ENCODE measurements at regions not wholly inside any gene's neighbourhood (a gene's known extent, or its start where the extent isn't known, plus 50 kb on each side); places are given as distances from the start of the nearest gene placed in this dataset.

DNA sequence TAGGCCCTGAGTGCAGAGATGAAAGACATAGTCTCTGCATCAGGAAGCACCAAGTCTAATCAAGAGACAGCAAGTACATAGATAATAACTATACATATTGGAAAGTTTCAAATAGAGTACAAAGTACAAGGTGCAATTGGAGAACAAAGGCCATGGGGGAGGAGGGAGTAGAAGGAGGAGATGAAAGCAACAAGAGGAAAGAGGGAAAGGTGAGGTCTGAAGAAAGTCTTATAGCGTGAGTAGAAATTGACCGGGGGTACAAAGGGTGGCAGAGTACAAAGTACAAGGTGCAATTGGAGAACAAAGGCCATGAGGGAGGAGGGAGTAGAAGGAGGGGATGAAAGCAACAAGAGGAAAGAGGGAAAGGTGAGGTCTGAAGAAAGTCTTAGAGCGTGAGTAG lies 244.2 kb upstream of the JUN start:
- TF ChIP-seq, protein P1, sequence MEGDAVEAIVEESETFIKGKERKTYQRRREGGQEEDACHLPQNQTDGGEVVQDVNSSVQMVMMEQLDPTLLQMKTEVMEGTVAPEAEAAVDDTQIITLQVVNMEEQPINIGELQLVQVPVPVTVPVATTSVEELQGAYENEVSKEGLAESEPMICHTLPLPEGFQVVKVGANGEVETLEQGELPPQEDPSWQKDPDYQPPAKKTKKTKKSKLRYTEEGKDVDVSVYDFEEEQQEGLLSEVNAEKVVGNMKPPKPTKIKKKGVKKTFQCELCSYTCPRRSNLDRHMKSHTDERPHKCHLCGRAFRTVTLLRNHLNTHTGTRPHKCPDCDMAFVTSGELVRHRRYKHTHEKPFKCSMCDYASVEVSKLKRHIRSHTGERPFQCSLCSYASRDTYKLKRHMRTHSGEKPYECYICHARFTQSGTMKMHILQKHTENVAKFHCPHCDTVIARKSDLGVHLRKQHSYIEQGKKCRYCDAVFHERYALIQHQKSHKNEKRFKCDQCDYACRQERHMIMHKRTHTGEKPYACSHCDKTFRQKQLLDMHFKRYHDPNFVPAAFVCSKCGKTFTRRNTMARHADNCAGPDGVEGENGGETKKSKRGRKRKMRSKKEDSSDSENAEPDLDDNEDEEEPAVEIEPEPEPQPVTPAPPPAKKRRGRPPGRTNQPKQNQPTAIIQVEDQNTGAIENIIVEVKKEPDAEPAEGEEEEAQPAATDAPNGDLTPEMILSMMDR (IDR thresholded peaks at IDR 0.05) = no peak
- DNase-seq = no peak
- Mint-ChIP-seq H3K4me1 (ENCODE audit: low read depth) (peaks cover 4% of the 10 kb centered on the region; the same call in 1 of the 2 replicates), H3K9me3 (no peaks in the 10 kb centered on the region), H3K27me3 (ENCODE audit: insufficient read depth) (no peaks in the 10 kb centered on the region), H3K4me3 (no peak overlapping the region), H3K36me3 (ENCODE audit: low read depth) (no peaks in the 10 kb centered on the region), H3K27ac (no peak overlapping the region)

DNA sequence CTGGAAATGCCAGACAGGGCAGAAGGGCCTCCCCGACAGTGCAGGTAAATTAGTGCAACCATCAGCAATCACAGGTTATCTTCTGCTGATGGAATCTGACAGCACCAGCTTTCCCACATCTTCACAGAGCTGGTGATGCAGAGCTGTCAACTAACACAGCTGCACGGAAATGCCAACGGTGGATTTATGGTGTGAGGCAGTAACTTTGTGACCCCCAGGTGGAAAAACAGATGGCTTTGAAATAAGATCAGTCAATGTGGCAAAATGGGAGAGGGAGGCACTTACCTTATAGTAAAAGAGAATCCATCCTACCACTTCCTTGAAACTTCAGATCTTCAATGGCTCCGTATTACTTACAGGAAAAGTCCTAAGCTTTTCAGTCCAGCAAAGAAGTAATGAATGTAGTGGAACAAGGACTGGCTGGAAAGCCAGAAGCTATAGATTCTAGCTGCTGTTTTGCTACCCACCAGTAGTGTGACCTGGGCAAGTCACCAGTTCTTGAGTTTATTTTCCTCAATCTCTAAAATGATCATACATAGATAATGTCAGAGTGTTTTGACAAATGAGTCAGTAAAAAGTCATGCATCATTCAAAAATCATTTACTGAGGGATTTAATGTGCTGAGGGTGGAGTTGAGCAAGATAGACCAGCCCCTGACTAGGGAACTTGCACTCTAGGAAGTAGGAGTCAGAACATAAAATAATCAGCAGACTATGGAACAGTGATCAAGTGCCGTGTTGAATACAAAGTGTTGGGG lies 245.7 kb upstream of the JUN start:
- H3K4me3 Mint-ChIP-seq = no peak overlapping the region
- TF ChIP-seq, protein P1 (IDR thresholded peaks at IDR 0.05) = no peak
- no peaks in the 10 kb centered on the region for H3K36me3 Mint-ChIP-seq (ENCODE audit: low read depth)
- no peaks in the 10 kb centered on the region; the same call in none of the 2 replicates for H3K4me1 Mint-ChIP-seq (ENCODE audit: low read depth)
- H3K27me3 Mint-ChIP-seq (ENCODE audit: insufficient read depth) = no peaks in the 10 kb centered on the region
- DNase-seq = no peak
- no peak overlapping the region for H3K27ac Mint-ChIP-seq
- no peaks in the 10 kb centered on the region for H3K9me3 Mint-ChIP-seq

DNA sequence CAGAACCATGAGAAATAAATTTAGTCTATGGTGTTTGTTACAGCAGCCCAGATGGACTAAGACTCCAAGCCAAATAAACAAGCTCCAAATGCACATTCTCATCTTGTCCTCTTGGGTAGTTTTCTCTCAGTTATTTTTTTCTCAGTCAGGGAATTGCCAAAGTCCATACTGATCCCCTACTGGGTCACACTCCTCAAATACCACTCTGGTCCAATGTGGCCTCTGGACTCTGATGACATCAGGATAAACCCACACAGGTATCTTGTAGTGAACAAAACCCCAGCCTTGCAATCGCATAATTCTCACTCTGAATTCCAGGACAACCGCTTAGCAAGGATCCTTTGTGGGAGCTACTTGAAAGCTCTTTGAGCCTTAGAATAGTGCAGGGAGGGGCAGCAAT lies 248.4 kb upstream of the JUN start:
- Mint-ChIP-seq H3K27ac (no peak overlapping the region), H3K36me3 (ENCODE audit: low read depth) (no peaks in the 10 kb centered on the region), H3K4me3 (no peak overlapping the region), H3K4me1 (ENCODE audit: low read depth) (peaks cover 7% of the 10 kb centered on the region), H3K9me3 (no peaks in the 10 kb centered on the region), H3K27me3 (ENCODE audit: insufficient read depth) (no peaks in the 10 kb centered on the region)
- no peak for DNase-seq
- TF ChIP-seq, protein P1 (IDR thresholded peaks at IDR 0.05) = no peak

DNA sequence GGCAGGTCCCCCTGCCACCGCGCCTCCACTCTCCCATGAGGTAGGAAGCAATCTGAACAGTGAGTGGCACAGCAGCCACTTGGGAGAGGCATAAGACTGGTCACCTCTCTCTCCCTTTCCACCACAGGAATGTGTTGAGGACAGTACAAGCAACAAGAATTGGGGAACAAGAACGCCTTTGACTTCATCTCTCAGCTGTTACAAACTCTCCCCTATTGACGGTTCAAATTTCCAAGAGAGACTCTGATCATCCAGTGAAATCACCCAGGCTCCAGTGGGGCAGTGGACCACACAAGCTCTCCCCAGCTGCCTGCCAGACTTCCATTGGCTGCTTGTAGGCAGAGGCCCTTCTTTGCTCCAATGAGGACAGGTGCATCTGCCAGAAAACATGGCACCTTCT lies 249.9 kb upstream of the JUN start:
- Mint-ChIP-seq H3K27me3 (ENCODE audit: insufficient read depth) (no peaks in the 10 kb centered on the region), H3K9me3 (no peaks in the 10 kb centered on the region), H3K27ac (no peak overlapping the region), H3K4me1 (ENCODE audit: low read depth) (peaks cover 7% of the 10 kb centered on the region), H3K4me3 (no peak overlapping the region), H3K36me3 (ENCODE audit: low read depth) (no peaks in the 10 kb centered on the region)
- no peak for DNase-seq
- TF ChIP-seq, protein P1 (IDR thresholded peaks at IDR 0.05) = no peak

DNA sequence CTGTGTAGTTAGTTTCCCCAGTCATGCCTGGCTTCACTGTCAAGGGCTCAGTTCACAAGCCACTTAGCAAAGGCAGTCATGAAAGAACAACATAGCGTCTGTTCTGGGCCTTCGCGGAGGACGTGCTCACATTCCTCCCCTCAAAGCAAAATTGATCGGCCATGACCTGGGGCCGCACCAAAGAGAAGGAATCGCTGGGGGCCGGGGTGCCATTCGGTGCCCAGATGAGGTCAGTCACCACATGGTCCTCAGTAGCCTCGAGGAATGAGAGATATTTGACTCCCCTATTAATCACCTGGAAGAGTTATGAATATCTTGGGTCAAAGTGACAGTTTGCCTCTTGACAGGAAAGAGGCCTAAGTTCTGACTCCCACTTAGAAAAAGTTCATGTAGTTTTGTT lies 251.1 kb upstream of the JUN start:
- Mint-ChIP-seq H3K9me3 (no peaks in the 10 kb centered on the region), H3K36me3 (ENCODE audit: low read depth) (no peaks in the 10 kb centered on the region), H3K27ac (no peak overlapping the region), H3K27me3 (ENCODE audit: insufficient read depth) (no peaks in the 10 kb centered on the region), H3K4me3 (no peak overlapping the region), H3K4me1 (ENCODE audit: low read depth) (peaks cover 7% of the 10 kb centered on the region)
- TF ChIP-seq, protein P1 (IDR thresholded peaks at IDR 0.05) = no peak
- DNase-seq = no peak

All from HFFc6 (cell line).